ENCODE measurements at regions not wholly inside any gene's neighbourhood (a gene's known extent, or its start where the extent isn't known, plus 50 kb on each side); places are given as distances from the start of the nearest gene placed in this dataset.

DNA sequence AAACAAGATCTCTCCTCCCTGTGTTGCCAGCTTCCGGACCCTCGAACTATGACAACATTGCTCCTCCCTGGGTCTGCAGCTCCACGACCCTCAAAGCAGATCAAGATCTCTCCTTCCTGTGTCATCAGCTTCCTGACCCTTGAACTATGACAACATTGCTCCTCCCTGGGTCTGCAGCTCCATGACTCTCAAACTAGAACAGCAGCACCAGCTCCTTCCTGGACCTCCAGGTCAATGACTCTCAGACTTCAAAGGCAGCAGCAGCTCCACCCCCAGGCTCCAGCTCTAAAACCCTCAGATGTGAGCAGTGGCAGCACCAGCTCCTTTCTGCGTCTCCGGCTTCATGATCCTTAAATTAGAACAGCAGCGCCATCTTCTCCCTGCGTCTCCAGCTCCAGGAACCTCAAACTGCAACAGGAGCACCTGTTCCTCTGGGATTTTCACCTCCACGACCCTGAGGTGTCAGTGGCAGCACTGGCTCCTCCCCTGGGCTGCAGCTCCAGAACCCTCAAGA is 341.0 kb upstream of the SULF2 start (continued):
- TF ChIP-seq, protein P1, sequence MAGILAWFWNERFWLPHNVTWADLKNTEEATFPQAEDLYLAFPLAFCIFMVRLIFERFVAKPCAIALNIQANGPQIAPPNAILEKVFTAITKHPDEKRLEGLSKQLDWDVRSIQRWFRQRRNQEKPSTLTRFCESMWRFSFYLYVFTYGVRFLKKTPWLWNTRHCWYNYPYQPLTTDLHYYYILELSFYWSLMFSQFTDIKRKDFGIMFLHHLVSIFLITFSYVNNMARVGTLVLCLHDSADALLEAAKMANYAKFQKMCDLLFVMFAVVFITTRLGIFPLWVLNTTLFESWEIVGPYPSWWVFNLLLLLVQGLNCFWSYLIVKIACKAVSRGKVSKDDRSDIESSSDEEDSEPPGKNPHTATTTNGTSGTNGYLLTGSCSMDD (CRISPR knock-in tag; IDR thresholded peaks at IDR 0.05), result no peak
- TF ChIP-seq RFX1 (IDR thresholded peaks at IDR 0.05) (no peak), ZNF124 (CRISPR knock-in tag; IDR thresholded peaks at IDR 0.05) (no peak), ZC3H13 (CRISPR knock-in tag; IDR thresholded peaks at IDR 0.05) (no peak), FOSL1 (CRISPR knock-in tag; IDR thresholded peaks at IDR 0.05; ENCODE audit: borderline replicate concordance) (no peak), ZSCAN25 (CRISPR knock-in tag; IDR thresholded peaks at IDR 0.05) (no peak), ATF1 (CRISPR knock-in tag; IDR thresholded peaks at IDR 0.05) (0 out of 2 replicates have a peak, but pooled peaks have one; percentile 41), ZNF598 (CRISPR knock-in tag; IDR thresholded peaks at IDR 0.05; ENCODE audit: borderline replicate concordance) (no peak), MBD4 (IDR thresholded peaks at IDR 0.05; ENCODE audit: borderline replicate concordance, low read length) (no peak), PPARG (CRISPR knock-in tag; conservative IDR thresholded peaks at IDR 0.05) (no peak), ZNF720 (CRISPR knock-in tag; IDR thresholded peaks at IDR 0.05) (no peak), DNMT3B (CRISPR knock-in tag; conservative IDR thresholded peaks at IDR 0.05) (no peak), NCOR1 (IDR thresholded peaks at IDR 0.05; ENCODE audit: borderline replicate concordance, low read length) (no peak), SP4 (CRISPR knock-in tag; IDR thresholded peaks at IDR 0.05) (no peak), HDAC1 (CRISPR knock-in tag; IDR thresholded peaks at IDR 0.05) (peak; percentile 68), SMAD1 (CRISPR knock-in tag; IDR thresholded peaks at IDR 0.05; ENCODE audit: borderline replicate concordance, low read depth) (no peak), ZSCAN22 (CRISPR knock-in tag; IDR thresholded peaks at IDR 0.05) (0 out of 2 replicates have a peak, but pooled peaks have one; percentile 69), RELA (CRISPR knock-in tag; IDR thresholded peaks at IDR 0.05) (no peak), YEATS2 (CRISPR knock-in tag; IDR thresholded peaks at IDR 0.05; ENCODE audit: borderline replicate concordance) (no peak), KDM1A (CRISPR knock-in tag; IDR thresholded peaks at IDR 0.05) (no peak), FOSL2 (CRISPR knock-in tag; IDR thresholded peaks at IDR 0.05) (peak; percentile 72), ZNF839 (CRISPR knock-in tag; IDR thresholded peaks at IDR 0.05; ENCODE audit: borderline replicate concordance) (no peak), SP2 (CRISPR knock-in tag; IDR thresholded peaks at IDR 0.05) (no peak), SMYD3 (CRISPR knock-in tag; IDR thresholded peaks at IDR 0.05) (no peak), ZNF792 (CRISPR knock-in tag; IDR thresholded peaks at IDR 0.05) (no peak), SUZ12 (IDR thresholded peaks at IDR 0.05; ENCODE audit: low read depth, low read length) (no peak)
- TF ChIP-seq, protein P2, sequence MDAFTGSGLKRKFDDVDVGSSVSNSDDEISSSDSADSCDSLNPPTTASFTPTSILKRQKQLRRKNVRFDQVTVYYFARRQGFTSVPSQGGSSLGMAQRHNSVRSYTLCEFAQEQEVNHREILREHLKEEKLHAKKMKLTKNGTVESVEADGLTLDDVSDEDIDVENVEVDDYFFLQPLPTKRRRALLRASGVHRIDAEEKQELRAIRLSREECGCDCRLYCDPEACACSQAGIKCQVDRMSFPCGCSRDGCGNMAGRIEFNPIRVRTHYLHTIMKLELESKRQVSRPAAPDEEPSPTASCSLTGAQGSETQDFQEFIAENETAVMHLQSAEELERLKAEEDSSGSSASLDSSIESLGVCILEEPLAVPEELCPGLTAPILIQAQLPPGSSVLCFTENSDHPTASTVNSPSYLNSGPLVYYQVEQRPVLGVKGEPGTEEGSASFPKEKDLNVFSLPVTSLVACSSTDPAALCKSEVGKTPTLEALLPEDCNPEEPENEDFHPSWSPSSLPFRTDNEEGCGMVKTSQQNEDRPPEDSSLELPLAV (CRISPR knock-in tag; conservative IDR thresholded peaks at IDR 0.05; ENCODE audit: low read depth), result no peak
- TF ChIP-seq, protein P3, sequence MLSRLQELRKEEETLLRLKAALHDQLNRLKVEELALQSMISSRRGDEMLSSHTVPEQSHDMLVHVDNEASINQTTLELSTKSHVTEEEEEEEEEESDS (CRISPR knock-in tag; IDR thresholded peaks at IDR 0.05; ENCODE audit: borderline replicate concordance), result peak; percentile 29; the same call in 1 of the 2 replicates
- TF ChIP-seq, protein P4, sequence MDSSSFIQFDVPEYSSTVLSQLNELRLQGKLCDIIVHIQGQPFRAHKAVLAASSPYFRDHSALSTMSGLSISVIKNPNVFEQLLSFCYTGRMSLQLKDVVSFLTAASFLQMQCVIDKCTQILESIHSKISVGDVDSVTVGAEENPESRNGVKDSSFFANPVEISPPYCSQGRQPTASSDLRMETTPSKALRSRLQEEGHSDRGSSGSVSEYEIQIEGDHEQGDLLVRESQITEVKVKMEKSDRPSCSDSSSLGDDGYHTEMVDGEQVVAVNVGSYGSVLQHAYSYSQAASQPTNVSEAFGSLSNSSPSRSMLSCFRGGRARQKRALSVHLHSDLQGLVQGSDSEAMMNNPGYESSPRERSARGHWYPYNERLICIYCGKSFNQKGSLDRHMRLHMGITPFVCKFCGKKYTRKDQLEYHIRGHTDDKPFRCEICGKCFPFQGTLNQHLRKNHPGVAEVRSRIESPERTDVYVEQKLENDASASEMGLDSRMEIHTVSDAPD (CRISPR knock-in tag; IDR thresholded peaks at IDR 0.05), result no peak
- TF ChIP-seq, protein P5, sequence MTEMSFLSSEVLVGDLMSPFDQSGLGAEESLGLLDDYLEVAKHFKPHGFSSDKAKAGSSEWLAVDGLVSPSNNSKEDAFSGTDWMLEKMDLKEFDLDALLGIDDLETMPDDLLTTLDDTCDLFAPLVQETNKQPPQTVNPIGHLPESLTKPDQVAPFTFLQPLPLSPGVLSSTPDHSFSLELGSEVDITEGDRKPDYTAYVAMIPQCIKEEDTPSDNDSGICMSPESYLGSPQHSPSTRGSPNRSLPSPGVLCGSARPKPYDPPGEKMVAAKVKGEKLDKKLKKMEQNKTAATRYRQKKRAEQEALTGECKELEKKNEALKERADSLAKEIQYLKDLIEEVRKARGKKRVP (CRISPR knock-in tag; IDR thresholded peaks at IDR 0.05), result peak in 1 of 2 experiments; percentile 91; a peak in 2 of 4 replicates
